ENCODE measurements at regions not wholly inside any gene's neighbourhood (a gene's known extent, or its start where the extent isn't known, plus 50 kb on each side); places are given as distances from the start of the nearest gene placed in this dataset.
"Not testable (repeated sequence)": the region's sequence is repeated elsewhere in the genome, so short reads cannot be mapped to it uniquely, and the experiment has no call there.

DNA sequence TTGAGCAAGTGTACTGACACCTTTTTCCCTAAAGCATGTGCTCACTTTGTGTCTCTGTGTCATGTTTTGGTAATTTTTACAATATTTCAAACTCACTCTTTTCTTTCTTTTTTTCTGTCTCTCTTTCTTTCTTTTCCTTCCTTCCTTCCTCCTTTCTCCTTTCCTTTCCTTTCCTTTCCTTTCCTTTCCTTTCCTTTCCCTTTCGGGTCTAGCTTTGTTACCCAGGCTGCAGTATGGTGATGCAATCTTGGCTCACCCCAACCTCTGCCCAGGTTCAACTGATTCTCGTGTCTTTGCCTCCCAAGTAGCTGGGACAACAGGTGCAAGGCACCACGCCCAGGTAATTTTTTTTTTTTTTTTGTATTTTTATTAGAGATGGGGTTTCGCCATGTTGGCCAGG, 60.4 kb upstream of the TINAGL1 start:
- Histone ChIP-seq H3K27me3 (ENCODE audit: low read length) (no peaks in the 10 kb centered on the region), H3K4me3 (ENCODE audit: insufficient read depth, low read length, poor library complexity, severe bottlenecking) (no peak overlapping the region), H4K20me1 (ENCODE audit: low read depth, low read length) (no peaks in the 10 kb centered on the region), H3K79me2 (ENCODE audit: insufficient read depth, low read length) (no peaks in the 10 kb centered on the region), H3K36me3 (ENCODE audit: low read length) (no peaks in the 10 kb centered on the region), H3K27ac (ENCODE audit: low read depth, low read length) (no peak overlapping the region), H3K4me2 (ENCODE audit: low read depth, low read length, poor library complexity, severe bottlenecking) (no peak overlapping the region), H3K9me2 (replicated peaks; ENCODE audit: insufficient read depth, low read length) (no peaks in the 10 kb centered on the region), H3F3A (ENCODE audit: insufficient read depth) (no peaks in the 10 kb centered on the region), H2AFZ (ENCODE audit: low read depth, low read length, severe bottlenecking) (no peak overlapping the region), H3K9ac (ENCODE audit: low read length) (no peak overlapping the region), H3K9me3 (ENCODE audit: insufficient read depth, low read length) (peaks cover 16% of the 10 kb centered on the region; the same call in 1 of the 2 replicates)
- TF ChIP-seq, protein P1, sequence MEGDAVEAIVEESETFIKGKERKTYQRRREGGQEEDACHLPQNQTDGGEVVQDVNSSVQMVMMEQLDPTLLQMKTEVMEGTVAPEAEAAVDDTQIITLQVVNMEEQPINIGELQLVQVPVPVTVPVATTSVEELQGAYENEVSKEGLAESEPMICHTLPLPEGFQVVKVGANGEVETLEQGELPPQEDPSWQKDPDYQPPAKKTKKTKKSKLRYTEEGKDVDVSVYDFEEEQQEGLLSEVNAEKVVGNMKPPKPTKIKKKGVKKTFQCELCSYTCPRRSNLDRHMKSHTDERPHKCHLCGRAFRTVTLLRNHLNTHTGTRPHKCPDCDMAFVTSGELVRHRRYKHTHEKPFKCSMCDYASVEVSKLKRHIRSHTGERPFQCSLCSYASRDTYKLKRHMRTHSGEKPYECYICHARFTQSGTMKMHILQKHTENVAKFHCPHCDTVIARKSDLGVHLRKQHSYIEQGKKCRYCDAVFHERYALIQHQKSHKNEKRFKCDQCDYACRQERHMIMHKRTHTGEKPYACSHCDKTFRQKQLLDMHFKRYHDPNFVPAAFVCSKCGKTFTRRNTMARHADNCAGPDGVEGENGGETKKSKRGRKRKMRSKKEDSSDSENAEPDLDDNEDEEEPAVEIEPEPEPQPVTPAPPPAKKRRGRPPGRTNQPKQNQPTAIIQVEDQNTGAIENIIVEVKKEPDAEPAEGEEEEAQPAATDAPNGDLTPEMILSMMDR (IDR thresholded peaks at IDR 0.05; ENCODE audit: insufficient read depth, low read length, poor library complexity, severe bottlenecking) = no peak
- TF ChIP-seq EZH2phosphoT487 (conservative IDR thresholded peaks at IDR 0.05; ENCODE audit: low read length) = no peak

DNA sequence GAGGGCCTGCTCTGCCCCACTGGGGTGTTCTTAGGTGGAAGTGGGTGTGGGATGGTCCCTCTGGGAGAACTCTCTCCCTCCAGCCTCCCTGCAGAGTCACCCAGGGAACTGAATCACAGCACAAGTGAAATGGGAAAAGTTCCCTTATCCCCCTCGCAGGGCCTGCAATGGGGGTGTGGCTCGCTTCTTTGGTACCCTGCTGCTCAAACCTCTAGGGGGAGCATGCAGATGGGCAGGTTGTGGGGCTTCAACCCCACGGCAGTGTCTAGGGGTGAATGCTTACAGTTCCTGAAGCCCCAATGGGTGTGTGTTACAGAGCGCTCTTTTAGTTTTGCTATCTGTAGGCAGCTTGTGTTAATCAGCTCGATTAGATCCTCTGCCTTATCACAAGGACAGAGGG, 59.0 kb upstream of the TINAGL1 start:
- Histone ChIP-seq H3K9me2 (replicated peaks; ENCODE audit: insufficient read depth, low read length) (no peaks in the 10 kb centered on the region), H3K4me2 (ENCODE audit: low read depth, low read length, poor library complexity, severe bottlenecking) (no peak overlapping the region), H4K20me1 (ENCODE audit: low read depth, low read length) (no peaks in the 10 kb centered on the region), H3F3A (ENCODE audit: insufficient read depth) (no peaks in the 10 kb centered on the region), H3K27me3 (ENCODE audit: low read length) (no peaks in the 10 kb centered on the region), H3K79me2 (ENCODE audit: insufficient read depth, low read length) (no peaks in the 10 kb centered on the region), H3K9ac (ENCODE audit: low read length) (no peak overlapping the region), H2AFZ (ENCODE audit: low read depth, low read length, severe bottlenecking) (no peak overlapping the region), H3K27ac (ENCODE audit: low read depth, low read length) (no peak overlapping the region), H3K9me3 (ENCODE audit: insufficient read depth, low read length) (peaks cover 16% of the 10 kb centered on the region; the same call in 1 of the 2 replicates), H3K4me3 (ENCODE audit: insufficient read depth, low read length, poor library complexity, severe bottlenecking) (no peak overlapping the region), H3K36me3 (ENCODE audit: low read length) (no peaks in the 10 kb centered on the region)
- TF ChIP-seq EZH2phosphoT487 (conservative IDR thresholded peaks at IDR 0.05; ENCODE audit: low read length) = no peak
- TF ChIP-seq, protein P1 (IDR thresholded peaks at IDR 0.05; ENCODE audit: insufficient read depth, low read length, poor library complexity, severe bottlenecking) = no peak

DNA sequence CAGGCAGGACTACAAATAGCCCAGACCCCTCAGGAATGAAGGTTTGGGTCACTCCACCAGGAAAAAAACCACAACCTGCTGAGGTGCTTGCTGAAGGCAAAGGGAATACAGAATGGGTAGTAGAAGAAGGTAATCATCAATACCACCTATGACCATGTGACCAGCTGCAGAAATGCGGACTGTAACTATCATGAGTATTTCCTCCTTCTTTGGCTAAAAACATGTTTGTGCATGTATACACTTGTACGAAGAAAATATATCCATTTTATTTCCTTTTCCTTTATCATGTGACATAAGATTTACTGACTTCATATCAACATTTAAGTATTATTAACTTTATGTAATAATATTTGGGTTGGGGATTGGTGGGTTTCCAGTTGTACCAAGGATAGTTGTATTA, 58.3 kb upstream of the TINAGL1 start:
- not testable (repeated sequence) for H3K4me3 ChIP-seq (ENCODE audit: insufficient read depth, low read length, poor library complexity, severe bottlenecking); H4K20me1 ChIP-seq (ENCODE audit: low read depth, low read length); H2AFZ ChIP-seq (ENCODE audit: low read depth, low read length, severe bottlenecking); H3F3A ChIP-seq (ENCODE audit: insufficient read depth); H3K4me2 ChIP-seq (ENCODE audit: low read depth, low read length, poor library complexity, severe bottlenecking); H3K79me2 ChIP-seq (ENCODE audit: insufficient read depth, low read length); H3K27ac ChIP-seq (ENCODE audit: low read depth, low read length); H3K9me2 ChIP-seq (replicated peaks; ENCODE audit: insufficient read depth, low read length); H3K27me3 ChIP-seq (ENCODE audit: low read length); H3K36me3 ChIP-seq (ENCODE audit: low read length); H3K9ac ChIP-seq (ENCODE audit: low read length)
- peaks cover 16% of the 10 kb centered on the region; the same call in 1 of the 2 replicates for H3K9me3 ChIP-seq (ENCODE audit: insufficient read depth, low read length)

DNA sequence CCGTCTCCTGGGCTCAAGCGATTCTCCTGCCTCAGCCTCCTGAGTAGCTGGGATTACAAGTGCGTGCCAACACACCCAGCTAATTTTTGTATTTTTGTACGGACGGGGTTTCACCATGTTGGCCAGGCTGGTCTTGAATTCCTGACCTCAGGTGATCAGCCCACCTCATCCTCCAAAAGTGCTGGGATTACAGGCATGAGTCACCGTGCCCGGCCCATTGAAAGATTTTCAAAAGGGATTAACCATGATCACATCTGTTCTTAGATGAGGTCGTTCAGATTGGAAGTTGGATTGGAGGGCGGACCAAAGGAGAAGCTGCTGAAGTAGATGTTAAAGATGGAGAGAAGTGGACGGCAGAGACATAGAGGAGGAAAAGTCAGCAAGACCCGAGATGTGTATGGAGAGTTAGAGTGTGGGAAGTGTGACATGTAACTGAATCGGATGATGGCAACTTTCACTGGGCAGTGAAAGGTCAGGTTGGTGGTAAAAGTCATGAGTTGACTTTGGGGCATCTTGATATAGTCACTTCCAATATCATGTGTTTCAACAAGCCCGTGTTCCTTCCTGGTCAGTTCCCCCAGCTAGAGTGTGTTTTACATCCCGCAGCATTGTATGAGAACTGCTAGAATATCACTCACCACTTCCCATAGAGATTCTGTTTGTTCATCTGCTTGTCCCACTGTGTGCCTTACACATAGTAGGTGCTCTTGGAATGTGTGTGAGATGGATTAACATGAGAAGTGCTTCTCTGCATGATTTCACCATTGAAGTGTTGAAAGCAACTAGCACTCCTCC, 54.4 kb upstream of the TINAGL1 start:
- Histone ChIP-seq H3K27me3 (ENCODE audit: low read length) (no peaks in the 10 kb centered on the region), H3K27ac (ENCODE audit: low read depth, low read length) (no peak overlapping the region), H3K4me3 (ENCODE audit: insufficient read depth, low read length, poor library complexity, severe bottlenecking) (no peak overlapping the region), H3K9ac (ENCODE audit: low read length) (no peak overlapping the region), H3F3A (ENCODE audit: insufficient read depth) (no peaks in the 10 kb centered on the region), H2AFZ (ENCODE audit: low read depth, low read length, severe bottlenecking) (no peak overlapping the region), H3K4me2 (ENCODE audit: low read depth, low read length, poor library complexity, severe bottlenecking) (no peak overlapping the region), H3K36me3 (ENCODE audit: low read length) (no peaks in the 10 kb centered on the region), H4K20me1 (ENCODE audit: low read depth, low read length) (no peaks in the 10 kb centered on the region), H3K9me3 (ENCODE audit: insufficient read depth, low read length) (no peaks in the 10 kb centered on the region), H3K9me2 (replicated peaks; ENCODE audit: insufficient read depth, low read length) (no peaks in the 10 kb centered on the region), H3K79me2 (ENCODE audit: insufficient read depth, low read length) (no peaks in the 10 kb centered on the region)
- no peak for TF ChIP-seq EZH2phosphoT487 (conservative IDR thresholded peaks at IDR 0.05; ENCODE audit: low read length)
- TF ChIP-seq, protein P1 (IDR thresholded peaks at IDR 0.05; ENCODE audit: insufficient read depth, low read length, poor library complexity, severe bottlenecking) = no peak

Data from SU-DHL-6 (cell line).